DMS114 treated with DMSO at 0.1 percent for 48 hours (cell line): ENCODE measurements at regions not wholly inside any gene's neighbourhood (a gene's known extent, or its start where the extent isn't known, plus 50 kb on each side); places are given as distances from the start of the nearest gene placed in this dataset.

Experiments
- DNase-seq: peaks from one replicate; lab custom pipeline; 2025; ENCODE audit not compliant: unreplicated experiment; lab: John Stamatoyannopoulos, UW

DNA sequence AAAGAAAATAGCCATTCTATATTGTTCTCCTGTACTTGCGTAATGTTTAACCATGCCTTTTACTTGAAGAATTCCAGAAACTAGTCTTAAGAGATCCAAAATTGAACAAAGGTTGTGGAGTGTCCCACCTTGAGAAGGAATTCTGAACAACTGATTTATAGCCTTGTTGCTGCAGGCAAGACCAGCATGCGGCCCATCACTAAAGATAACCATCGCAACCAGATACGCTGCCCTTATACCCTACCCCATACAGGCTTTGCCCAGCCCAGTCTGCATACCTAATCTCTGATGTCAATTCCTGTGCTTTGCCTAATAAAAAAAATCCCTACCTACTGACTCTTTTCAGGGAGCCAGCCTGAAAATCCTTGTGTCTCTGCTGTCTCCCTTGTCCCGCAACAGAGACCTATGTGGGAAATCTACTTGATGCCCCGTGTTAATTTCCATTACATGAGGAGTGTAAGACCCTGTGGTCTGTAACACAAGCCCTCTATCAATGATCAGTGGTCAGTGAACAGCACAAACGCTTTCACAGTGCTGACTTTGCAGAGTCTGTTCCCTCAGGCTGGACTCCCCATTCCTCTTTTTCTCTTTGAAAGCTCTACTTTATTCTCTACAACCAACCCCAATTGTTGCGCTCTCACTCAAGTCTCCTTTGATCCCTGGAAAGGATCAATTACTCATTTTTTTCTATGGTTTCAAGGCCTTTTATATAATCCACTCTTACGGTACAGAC is 125.7 kb upstream of the BTBD3 start:
- no peak for DNase-seq

- no peak for DNase-seq
These were observed 125.1 kb upstream of the BTBD3 start for GRCh38 chr20:11792568-11792953.

- DNase-seq, result no peak
These were observed 123.2 kb upstream of the BTBD3 start for GRCh38 chr20:11794525-11794924.

DNA sequence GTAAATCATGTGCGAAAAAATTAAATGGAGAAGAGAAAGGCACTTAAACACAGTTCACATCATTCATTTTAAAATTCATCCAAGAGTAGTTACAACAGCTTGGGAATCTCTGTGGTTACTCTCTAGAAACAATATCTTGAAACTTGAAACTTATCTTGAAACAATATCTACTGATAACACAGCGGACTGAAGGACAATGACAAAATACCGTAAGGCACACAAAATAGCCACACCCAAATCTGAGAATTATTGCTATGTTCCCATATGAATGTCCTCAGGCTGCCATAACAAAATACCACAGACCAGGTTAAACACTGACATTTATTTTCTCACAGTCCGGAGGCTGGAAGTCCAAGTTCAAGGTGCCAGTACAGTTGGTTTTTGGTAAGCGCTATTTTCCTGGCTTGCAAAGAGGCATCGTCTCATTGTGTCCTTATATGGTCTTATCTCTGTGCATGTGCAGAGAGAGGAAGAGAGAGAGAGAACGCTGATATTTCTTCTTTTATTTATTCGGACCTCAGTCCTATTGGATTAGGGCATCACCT is 122.5 kb upstream of the BTBD3 start:
- DNase-seq, result no peak

GRCh38 chr20:11796026-11796425 is 121.7 kb upstream of the BTBD3 start:
- no peak for DNase-seq

DNA sequence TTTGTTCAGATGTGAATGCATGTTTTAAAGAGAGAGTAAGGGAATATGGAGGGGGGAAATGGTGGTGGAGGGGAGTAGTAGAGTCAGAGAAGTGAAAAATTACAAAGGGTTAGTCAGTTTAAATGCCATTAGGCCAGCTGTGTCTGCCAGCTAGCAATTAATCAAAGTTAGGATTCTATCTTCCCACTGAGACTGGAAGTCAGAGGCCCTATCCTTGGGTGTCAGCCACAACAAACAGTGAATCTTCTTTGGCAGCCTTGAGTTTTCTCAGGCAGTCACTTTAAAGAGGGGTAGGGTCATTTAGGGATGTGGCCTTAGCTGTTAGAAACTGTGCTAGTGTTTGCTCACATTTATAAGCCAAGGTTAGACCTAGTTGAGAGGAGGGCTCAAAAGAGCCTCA is 120.5 kb upstream of the BTBD3 start:
- DNase-seq, result no peak

GRCh38 chr20:11799281-11799684 is 118.4 kb upstream of the BTBD3 start:
- no peak for DNase-seq

DNA sequence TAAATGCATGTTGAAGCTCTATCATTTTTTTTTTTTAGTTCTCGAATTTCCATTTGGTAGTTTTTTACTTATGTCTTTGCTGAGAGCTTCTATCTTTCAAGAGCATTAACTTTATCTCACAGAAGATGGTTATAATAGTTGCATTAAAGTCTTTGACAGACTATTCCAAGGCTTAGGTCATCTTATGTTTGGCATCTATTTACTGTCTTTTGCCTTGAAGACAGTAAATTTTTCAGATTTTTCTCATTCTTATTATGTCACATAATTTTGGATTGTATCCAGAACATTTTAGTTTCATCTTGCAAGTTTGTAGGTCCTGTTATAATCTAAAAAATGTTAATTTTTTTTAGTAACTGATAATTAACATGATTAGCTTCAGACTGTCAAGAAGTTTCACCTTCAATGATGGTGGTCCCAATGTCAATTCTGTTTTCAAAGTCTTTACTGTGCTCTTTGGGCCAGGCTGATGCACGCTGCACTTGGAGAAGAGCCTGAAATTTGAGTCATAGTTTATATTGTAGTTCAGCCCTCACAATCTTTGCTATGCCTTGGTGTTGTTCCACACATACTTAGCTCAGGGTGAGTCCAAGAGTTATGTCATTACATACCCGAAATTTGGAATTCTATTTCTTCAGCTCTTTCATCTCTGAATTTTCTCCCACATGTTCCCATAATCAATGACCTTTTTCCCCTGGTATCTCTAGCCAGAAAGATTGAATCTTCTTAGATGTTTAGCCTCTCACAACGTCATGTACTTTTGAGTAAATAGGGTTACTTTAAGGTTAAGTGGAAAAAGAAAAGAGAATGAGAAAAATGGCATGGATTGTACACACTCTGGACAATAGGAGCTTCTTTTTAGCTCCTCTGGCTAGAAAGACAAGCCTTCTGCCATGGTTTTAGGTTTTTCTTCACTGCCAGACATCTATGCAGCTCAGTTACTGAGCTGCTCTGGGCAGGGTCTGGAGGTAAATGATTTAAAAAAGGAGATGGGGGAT is 110.3 kb upstream of the BTBD3 start:
- no peak for DNase-seq

DNA sequence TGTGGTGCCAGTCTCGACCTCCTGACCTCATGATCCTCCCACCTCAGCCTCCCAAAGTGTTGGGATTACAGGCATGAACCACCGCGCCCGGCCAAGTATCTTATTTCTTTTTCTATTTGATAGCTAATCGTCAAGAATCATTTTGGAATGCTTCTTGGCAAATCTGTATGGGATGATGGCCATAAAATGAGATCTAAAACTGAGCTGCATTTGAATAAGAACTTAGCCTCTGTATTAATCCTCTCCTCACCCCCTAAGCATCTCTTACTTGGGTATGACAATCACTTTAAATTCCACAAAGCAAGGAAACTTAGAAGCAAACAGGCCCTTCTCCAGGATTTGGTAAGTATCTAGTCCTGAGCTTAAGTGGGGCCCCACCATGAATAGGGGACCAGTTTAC is 108.9 kb upstream of the BTBD3 start:
- no peak for DNase-seq

DNA sequence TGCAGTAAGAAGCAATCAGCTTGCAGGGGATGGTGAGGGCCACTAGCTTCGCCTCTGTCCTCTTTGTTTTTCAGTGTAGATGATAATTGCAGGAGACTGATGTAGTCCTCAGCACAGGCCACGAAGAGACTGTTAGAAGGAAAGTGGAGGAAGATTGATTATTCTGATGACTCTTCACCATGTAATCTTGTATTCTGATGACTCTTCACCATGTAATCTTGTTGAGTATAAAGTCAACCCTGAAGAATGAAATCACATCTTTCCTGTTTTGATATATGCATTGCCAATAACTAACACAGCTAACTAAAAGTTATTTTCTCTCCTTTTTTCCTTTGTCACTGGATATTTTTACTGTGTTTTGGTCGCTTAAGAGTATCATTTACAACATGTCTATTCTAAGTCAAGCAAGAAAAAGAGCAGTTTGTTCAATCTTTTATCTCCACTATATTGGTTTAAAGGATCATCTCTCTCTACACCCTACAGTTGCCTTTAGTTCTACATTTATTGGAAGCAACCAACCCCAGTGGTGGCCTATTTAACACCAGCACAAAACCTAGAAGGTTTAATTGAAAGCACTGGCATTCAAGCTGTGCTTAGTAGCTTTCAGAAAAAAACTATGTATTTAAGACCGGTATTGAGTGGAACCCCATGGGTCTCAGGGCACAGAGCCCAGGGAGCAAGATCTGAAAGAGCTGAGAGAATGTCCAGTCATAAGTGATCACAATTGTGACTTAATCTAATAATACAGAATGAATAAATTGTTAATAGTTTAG is 107.2 kb upstream of the BTBD3 start:
- no peak for DNase-seq

- no peak for DNase-seq
These were observed 104.4 kb upstream of the BTBD3 start for GRCh38 chr20:11813106-11813890.

DNA sequence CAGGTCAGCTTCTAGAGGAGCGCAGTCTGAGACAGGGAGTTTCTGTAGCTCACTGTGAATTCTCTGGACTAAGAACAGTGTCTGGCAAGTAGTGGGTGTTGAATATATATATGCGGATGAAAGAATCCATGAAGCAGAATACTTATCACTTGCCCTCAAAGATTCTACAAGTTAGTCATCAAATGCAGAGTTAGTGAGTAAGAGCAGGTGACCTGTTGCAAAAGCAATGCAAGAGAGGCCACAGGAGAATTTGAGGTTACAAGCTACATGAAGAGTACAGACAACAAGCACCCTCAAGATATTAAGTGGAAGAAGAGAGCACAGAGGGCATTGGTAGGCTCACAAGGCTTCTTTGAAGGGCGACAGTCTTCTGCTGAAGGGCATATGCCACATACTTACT is 103.4 kb upstream of the BTBD3 start:
- no peak for DNase-seq

GRCh38 chr20:11820838-11821237 is 96.9 kb upstream of the BTBD3 start:
- no peak for DNase-seq

GRCh38 chr20:11822540-11822794 is 95.2 kb upstream of the BTBD3 start:
- DNase-seq, result no peak

DNA sequence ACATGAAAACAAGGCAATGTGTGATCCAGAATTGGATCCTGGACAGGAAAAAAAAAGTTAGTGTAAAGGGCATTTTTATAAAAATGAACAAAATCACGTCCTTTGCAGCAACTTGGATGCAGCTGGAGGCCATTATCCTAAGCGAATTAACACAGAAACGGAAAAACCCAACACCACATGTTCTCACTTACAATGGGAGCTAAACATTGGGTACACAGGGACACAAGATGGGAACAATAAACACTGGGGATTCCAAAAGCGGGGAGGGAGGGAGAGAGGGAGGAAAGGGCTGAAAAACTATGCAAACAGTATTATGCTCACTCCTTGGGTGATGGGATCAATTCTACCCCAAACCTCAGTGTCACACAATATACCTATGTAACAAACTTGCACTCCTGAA is 91.4 kb upstream of the BTBD3 start:
- no peak for DNase-seq

- no peak for DNase-seq
These were observed 85.3 kb upstream of the BTBD3 start for GRCh38 chr20:11832397-11832796.

GRCh38 chr20:11832851-11833250 is 84.8 kb upstream of the BTBD3 start:
- DNase-seq, result no peak

- DNase-seq, result no peak
These were observed 83.9 kb upstream of the BTBD3 start for GRCh38 chr20:11833825-11834224.

- no peak for DNase-seq
These were observed 79.5 kb upstream of the BTBD3 start for GRCh38 chr20:11838076-11838636.

- no peak for DNase-seq
These were observed 75.7 kb upstream of the BTBD3 start for GRCh38 chr20:11841972-11842461.
